ENCODE measurements at regions not wholly inside any gene's neighbourhood (a gene's known extent, or its start where the extent isn't known, plus 50 kb on each side); places are given as distances from the start of the nearest gene placed in this dataset.

GRCh38 chr15:67892559-67893377, 52.9 kb upstream of the RNU6-1 start:
- Histone ChIP-seq H3K27me3 (ENCODE audit: low read length) (no peaks in the 10 kb centered on the region), H3K27ac (ENCODE audit: low read length) (no peak overlapping the region), H3K4me2 (ENCODE audit: low read depth, low read length, poor library complexity, severe bottlenecking) (no peak overlapping the region), H3K9me3 (ENCODE audit: low read length) (no peaks in the 10 kb centered on the region; the same call in 1 of the 2 replicates), H3K4me3 (ENCODE audit: low read length) (no peak overlapping the region), H3K79me2 (ENCODE audit: low read length) (no peaks in the 10 kb centered on the region), H4K20me1 (ENCODE audit: insufficient read depth, low read depth, low read length) (no peaks in the 10 kb centered on the region), H2AFZ (ENCODE audit: low read length) (no peak overlapping the region), H3K4me1 (ENCODE audit: low read length) (no peaks in the 10 kb centered on the region), H3K36me3 (ENCODE audit: insufficient read depth, low read length) (no peaks in the 10 kb centered on the region), H3K9ac (ENCODE audit: low read length) (no peak overlapping the region), H3K9me2 (replicated peaks; ENCODE audit: insufficient read depth, low read length) (no peaks in the 10 kb centered on the region)
- no peak for DNase-seq

- Histone ChIP-seq H3K4me2 (ENCODE audit: low read depth, low read length, poor library complexity, severe bottlenecking) (no peak overlapping the region), H3K9me3 (ENCODE audit: low read length) (no peaks in the 10 kb centered on the region; the same call in 1 of the 2 replicates), H2AFZ (ENCODE audit: low read length) (no peak overlapping the region), H3K4me1 (ENCODE audit: low read length) (peaks cover 4% of the 10 kb centered on the region; the same call in 1 of the 2 replicates), H3K27ac (ENCODE audit: low read length) (no peak overlapping the region), H3K4me3 (ENCODE audit: low read length) (no peak overlapping the region), H4K20me1 (ENCODE audit: insufficient read depth, low read depth, low read length) (no peaks in the 10 kb centered on the region), H3K27me3 (ENCODE audit: low read length) (no peaks in the 10 kb centered on the region), H3K9ac (ENCODE audit: low read length) (no peak overlapping the region), H3K9me2 (replicated peaks; ENCODE audit: insufficient read depth, low read length) (no peaks in the 10 kb centered on the region), H3K36me3 (ENCODE audit: insufficient read depth, low read length) (no peaks in the 10 kb centered on the region), H3K79me2 (ENCODE audit: low read length) (no peaks in the 10 kb centered on the region)
- DNase-seq, result no peak
These were observed 55.4 kb upstream of the RNU6-1 start for GRCh38 chr15:67895237-67895636.

- Histone ChIP-seq H3K27ac (ENCODE audit: low read length) (no peak overlapping the region), H3K4me3 (ENCODE audit: low read length) (no peak overlapping the region), H3K79me2 (ENCODE audit: low read length) (no peaks in the 10 kb centered on the region), H3K4me2 (ENCODE audit: low read depth, low read length, poor library complexity, severe bottlenecking) (no peak overlapping the region), H3K9me2 (replicated peaks; ENCODE audit: insufficient read depth, low read length) (no peaks in the 10 kb centered on the region), H2AFZ (ENCODE audit: low read length) (no peak overlapping the region), H3K27me3 (ENCODE audit: low read length) (no peaks in the 10 kb centered on the region), H3K9ac (ENCODE audit: low read length) (no peak overlapping the region), H3K9me3 (ENCODE audit: low read length) (no peaks in the 10 kb centered on the region; the same call in 1 of the 2 replicates), H4K20me1 (ENCODE audit: insufficient read depth, low read depth, low read length) (no peaks in the 10 kb centered on the region), H3K36me3 (ENCODE audit: insufficient read depth, low read length) (no peaks in the 10 kb centered on the region), H3K4me1 (ENCODE audit: low read length) (peaks cover 11% of the 10 kb centered on the region)
- DNase-seq, result no peak
These were observed 57.9 kb upstream of the RNU6-1 start for GRCh38 chr15:67897646-67898339.

GRCh38 chr15:67899596-67900283, 59.9 kb upstream of the RNU6-1 start:
- Histone ChIP-seq H3K4me3 (ENCODE audit: low read length) (no peak overlapping the region), H3K9me3 (ENCODE audit: low read length) (no peaks in the 10 kb centered on the region; the same call in 1 of the 2 replicates), H3K27me3 (ENCODE audit: low read length) (no peaks in the 10 kb centered on the region), H4K20me1 (ENCODE audit: insufficient read depth, low read depth, low read length) (no peaks in the 10 kb centered on the region), H3K9me2 (replicated peaks; ENCODE audit: insufficient read depth, low read length) (no peaks in the 10 kb centered on the region), H3K27ac (ENCODE audit: low read length) (no peak overlapping the region), H3K4me2 (ENCODE audit: low read depth, low read length, poor library complexity, severe bottlenecking) (no peak overlapping the region), H3K36me3 (ENCODE audit: insufficient read depth, low read length) (no peaks in the 10 kb centered on the region), H3K79me2 (ENCODE audit: low read length) (no peaks in the 10 kb centered on the region), H2AFZ (ENCODE audit: low read length) (no peak overlapping the region; the same call in 1 of the 2 replicates), H3K4me1 (ENCODE audit: low read length) (peaks cover 16% of the 10 kb centered on the region), H3K9ac (ENCODE audit: low read length) (no peak overlapping the region)
- no peak for DNase-seq

GRCh38 chr15:67900621-67901147, 60.8 kb upstream of the RNU6-1 start:
- H3K4me2 ChIP-seq (ENCODE audit: low read depth, low read length, poor library complexity, severe bottlenecking), result no peak overlapping the region
- H3K4me1 ChIP-seq (ENCODE audit: low read length), result peaks cover 16% of the 10 kb centered on the region
- H3K9me3 ChIP-seq (ENCODE audit: low read length), result no peaks in the 10 kb centered on the region
- H4K20me1 ChIP-seq (ENCODE audit: insufficient read depth, low read depth, low read length), result no peaks in the 10 kb centered on the region
- no peak overlapping the region for H3K27ac ChIP-seq (ENCODE audit: low read length)
- H2AFZ ChIP-seq (ENCODE audit: low read length), result no peak overlapping the region
- H3K9me2 ChIP-seq (replicated peaks; ENCODE audit: insufficient read depth, low read length), result no peaks in the 10 kb centered on the region
- no peaks in the 10 kb centered on the region for H3K79me2 ChIP-seq (ENCODE audit: low read length)
- H3K36me3 ChIP-seq (ENCODE audit: insufficient read depth, low read length), result no peaks in the 10 kb centered on the region
- H3K27me3 ChIP-seq (ENCODE audit: low read length), result no peaks in the 10 kb centered on the region
- DNase-seq, result no peak
- no peak overlapping the region for H3K4me3 ChIP-seq (ENCODE audit: low read length)
- no peak overlapping the region for H3K9ac ChIP-seq (ENCODE audit: low read length)

- H3K9ac ChIP-seq (ENCODE audit: low read length), result no peak overlapping the region
- H3K9me2 ChIP-seq (replicated peaks; ENCODE audit: insufficient read depth, low read length), result no peaks in the 10 kb centered on the region
- H2AFZ ChIP-seq (ENCODE audit: low read length), result peak overlapping the region; percentile 22
- H3K4me1 ChIP-seq (ENCODE audit: low read length), result peaks cover 21% of the 10 kb centered on the region
- H3K27me3 ChIP-seq (ENCODE audit: low read length), result no peaks in the 10 kb centered on the region
- H3K4me2 ChIP-seq (ENCODE audit: low read depth, low read length, poor library complexity, severe bottlenecking), result peak overlapping the region; percentile 65
- H3K27ac ChIP-seq (ENCODE audit: low read length), result no peak overlapping the region
- H3K36me3 ChIP-seq (ENCODE audit: insufficient read depth, low read length), result no peaks in the 10 kb centered on the region
- DNase-seq, result no peak
- H3K4me3 ChIP-seq (ENCODE audit: low read length), result peak overlapping the region; percentile 53; the same call in 1 of the 2 replicates
- no peaks in the 10 kb centered on the region for H4K20me1 ChIP-seq (ENCODE audit: insufficient read depth, low read depth, low read length)
- H3K79me2 ChIP-seq (ENCODE audit: low read length), result no peaks in the 10 kb centered on the region
- H3K9me3 ChIP-seq (ENCODE audit: low read length), result no peaks in the 10 kb centered on the region
These were observed 62.1 kb upstream of the RNU6-1 start for GRCh38 chr15:67901922-67902321.

- Histone ChIP-seq H3K27ac (ENCODE audit: low read length) (no peak overlapping the region), H2AFZ (ENCODE audit: low read length) (peak overlapping the region; percentile 22), H3K9me2 (replicated peaks; ENCODE audit: insufficient read depth, low read length) (no peaks in the 10 kb centered on the region), H3K4me3 (ENCODE audit: low read length) (peak overlapping the region; percentile 53; the same call in 1 of the 2 replicates), H3K4me1 (ENCODE audit: low read length) (peaks cover 28% of the 10 kb centered on the region), H3K79me2 (ENCODE audit: low read length) (no peaks in the 10 kb centered on the region), H3K27me3 (ENCODE audit: low read length) (no peaks in the 10 kb centered on the region), H4K20me1 (ENCODE audit: insufficient read depth, low read depth, low read length) (no peaks in the 10 kb centered on the region), H3K9ac (ENCODE audit: low read length) (peak overlapping the region; percentile 10), H3K9me3 (ENCODE audit: low read length) (no peaks in the 10 kb centered on the region), H3K36me3 (ENCODE audit: insufficient read depth, low read length) (no peaks in the 10 kb centered on the region), H3K4me2 (ENCODE audit: low read depth, low read length, poor library complexity, severe bottlenecking) (peak overlapping the region; percentile 65)
- DNase-seq, result peak; percentile 53
These were observed 62.7 kb upstream of the RNU6-1 start for GRCh38 chr15:67902579-67903009.

DNA sequence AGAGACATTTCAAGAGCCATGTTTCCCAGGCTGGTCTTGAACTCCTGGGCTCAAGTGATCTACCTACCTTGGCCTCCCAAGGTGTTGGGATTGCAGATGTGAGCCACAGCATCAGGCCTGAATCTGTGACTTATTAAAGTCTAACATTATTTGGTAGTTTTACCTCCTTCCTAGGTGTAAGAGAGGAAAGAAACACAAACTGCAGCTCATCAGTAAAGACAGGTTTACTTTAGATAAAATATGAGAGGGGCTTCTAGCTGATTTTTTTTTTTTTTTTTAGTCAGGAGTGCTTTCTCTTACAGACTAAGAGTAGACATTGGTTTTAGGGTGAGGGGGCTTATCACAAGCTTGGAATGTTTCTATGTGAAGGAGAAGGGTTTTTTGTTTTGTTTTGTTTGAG, 63.9 kb upstream of the RNU6-1 start:
- no peak overlapping the region for H2AFZ ChIP-seq (ENCODE audit: low read length)
- no peaks in the 10 kb centered on the region for H3K36me3 ChIP-seq (ENCODE audit: insufficient read depth, low read length)
- no peak overlapping the region for H3K9ac ChIP-seq (ENCODE audit: low read length)
- no peaks in the 10 kb centered on the region for H4K20me1 ChIP-seq (ENCODE audit: insufficient read depth, low read depth, low read length)
- H3K9me2 ChIP-seq (replicated peaks; ENCODE audit: insufficient read depth, low read length), result no peaks in the 10 kb centered on the region
- no peaks in the 10 kb centered on the region for H3K27me3 ChIP-seq (ENCODE audit: low read length)
- H3K4me3 ChIP-seq (ENCODE audit: low read length), result no peak overlapping the region
- no peaks in the 10 kb centered on the region for H3K79me2 ChIP-seq (ENCODE audit: low read length)
- no peak for DNase-seq
- H3K4me2 ChIP-seq (ENCODE audit: low read depth, low read length, poor library complexity, severe bottlenecking), result no peak overlapping the region
- no peaks in the 10 kb centered on the region for H3K9me3 ChIP-seq (ENCODE audit: low read length)
- peaks cover 29% of the 10 kb centered on the region for H3K4me1 ChIP-seq (ENCODE audit: low read length)
- H3K27ac ChIP-seq (ENCODE audit: low read length), result no peak overlapping the region
